ENCODE measurements at regions not wholly inside any gene's neighbourhood (a gene's known extent, or its start where the extent isn't known, plus 50 kb on each side); places are given as distances from the start of the nearest gene placed in this dataset.

- TF ChIP-seq CTCF (conservative IDR thresholded peaks at IDR 0.05 in 1 of 2, IDR thresholded peaks at IDR 0.05 in 1 of 2; ENCODE audit: extremely low read depth in 1 of 2, insufficient read depth in 1 of 2, low read depth in 1 of 2, low read length in 2 of 2): no peak
- TF ChIP-seq EZH2 (IDR thresholded peaks at IDR 0.05; ENCODE audit: borderline replicate concordance, low read length): no peak
Measured at GRCh38 chr6:151683381-151683780, 124.1 kb upstream of the ESR1 start.
